Neural cell (in vitro differentiated cells): ENCODE measurements at regions not wholly inside any gene's neighbourhood (a gene's known extent, or its start where the extent isn't known, plus 50 kb on each side); places are given as distances from the start of the nearest gene placed in this dataset.

Source experiments
- H2AFZ ChIP-seq: fragments of 200-600, 300-800 bp; sonication (generic), shearing (Covaris generic); 2 replicates; pipeline ENCODE4 v1.6.0; 2014; ENCODE audit warnings: low read depth, mild to moderate bottlenecking, antibody characterized with exemption, low read length, moderate library complexity
- H3F3A ChIP-seq: fragments of 200-600 bp; shearing (Covaris generic); 2 replicates; pipeline ENCODE4 v1.6.1; 2016; ENCODE audit warnings: mild to moderate bottlenecking, moderate library complexity, mixed read lengths, antibody characterized with exemption, low read length; ENCODE audit not compliant: insufficient read depth, poor library complexity, severe bottlenecking
- H3K27ac ChIP-seq: fragments of 200-600, 300-800 bp; sonication (generic), shearing (Covaris generic); 2 replicates; pipeline ENCODE4 v1.5.1; 2014; ENCODE audit warnings: mild to moderate bottlenecking, low read length, moderate library complexity
- H3K27me3 ChIP-seq: fragments of 300-800, 200-600 bp; sonication (generic), shearing (Covaris generic); 2 replicates; pipeline ENCODE4 v1.6.0; 2014; ENCODE audit warnings: mild to moderate bottlenecking, low read depth, low read length, moderate library complexity; ENCODE audit not compliant: insufficient read depth
- H3K36me3 ChIP-seq: fragments of 300-800, 200-600 bp; sonication (generic), shearing (Covaris generic); 2 replicates; pipeline ENCODE4 v1.5.1; 2014; ENCODE audit warnings: mild to moderate bottlenecking, antibody characterized with exemption, low read length, moderate library complexity; ENCODE audit not compliant: insufficient read depth
- H3K4me2 ChIP-seq: fragments of 300-800, 200-600 bp; sonication (generic), shearing (Covaris generic); 2 replicates; pipeline ENCODE4 v1.6.0; 2014; ENCODE audit warnings: mild to moderate bottlenecking, low read length
- H3K4me3 ChIP-seq: fragments of 300-800, 200-600 bp; sonication (generic), shearing (Covaris generic); 2 replicates; pipeline ENCODE4 v1.5.1; 2014; ENCODE audit warnings: mild to moderate bottlenecking, low read length, moderate library complexity
- H3K79me2 ChIP-seq: fragments of 200-600 bp; shearing (Covaris generic); replicated peaks from 2 replicates; pipeline ENCODE4 v1.6.0; 2014; ENCODE audit warnings: mild to moderate bottlenecking, low read length, moderate library complexity; ENCODE audit not compliant: insufficient read depth
- H3K9ac ChIP-seq: fragments of 300-800, 200-600 bp; sonication (generic), shearing (Covaris generic); 2 replicates; pipeline ENCODE4 v1.6.1; 2016; ENCODE audit warnings: mild to moderate bottlenecking, low read length, mixed read lengths
- H3K9me2 ChIP-seq: fragments of 200-600 bp; shearing (Covaris generic); 2 replicates; pipeline ENCODE4 v1.6.1; 2016; ENCODE audit warnings: mild to moderate bottlenecking, low read length, mixed read lengths; ENCODE audit not compliant: insufficient read depth
- H3K9me3 ChIP-seq: fragments of 200-600, 300-800 bp; sonication (generic), shearing (Covaris generic); 2 replicates; pipeline ENCODE4 v1.6.1; 2016; ENCODE audit warnings: mild to moderate bottlenecking, mixed run types, low read length, moderate library complexity, mixed read lengths
- H4K20me1 ChIP-seq: fragments of 200-600 bp; shearing (Covaris generic); 2 replicates; pipeline ENCODE4 v1.6.1; 2016; ENCODE audit warnings: mild to moderate bottlenecking, mixed run types; ENCODE audit not compliant: insufficient read depth
- EP300 ChIP-seq: fragments of 450-650 bp; conservative IDR thresholded peaks from 2 replicates; pipeline ENCODE4 v1.6.1; 2014; ENCODE audit warnings: antibody characterized with exemption, mild to moderate bottlenecking, moderate library complexity; ENCODE audit not compliant: poor library complexity, severe bottlenecking
- EZH2 ChIP-seq: fragments of 200-600, 300-800 bp; shearing (Covaris generic), sonication (generic); IDR thresholded peaks from 2 replicates; pipeline ENCODE4 v1.6.1; 2014; ENCODE audit warnings: antibody characterized with exemption, low read length, borderline replicate concordance, mild to moderate bottlenecking; ENCODE audit not compliant: insufficient read depth, poor library complexity, severe bottlenecking
- MXI1 ChIP-seq: fragments of 450-650 bp; conservative IDR thresholded peaks from 2 replicates; pipeline ENCODE4 v1.6.1; 2014; ENCODE audit warnings: antibody characterized with exemption, mild to moderate bottlenecking; ENCODE audit not compliant: poor library complexity, severe bottlenecking
- POLR2AphosphoS5 ChIP-seq: IDR thresholded peaks from 2 replicates; pipeline ENCODE4 v1.6.1; 2012
- RAD21 ChIP-seq: fragments of 450-650 bp; conservative IDR thresholded peaks from 2 replicates; pipeline ENCODE4 v1.6.1; 2014; ENCODE audit warnings: antibody characterized with exemption, mild to moderate bottlenecking, moderate library complexity
- SMC3 ChIP-seq: fragments of 450-650 bp; conservative IDR thresholded peaks from 2 replicates; pipeline ENCODE4 v1.6.1; 2014; ENCODE audit warnings: antibody characterized with exemption, mild to moderate bottlenecking, moderate library complexity; ENCODE audit not compliant: poor library complexity
- TAF1 ChIP-seq: IDR thresholded peaks from 2 replicates; pipeline ENCODE4 v1.6.1; 2012; ENCODE audit warnings: low read depth
- TF ChIP-seq, protein P1 (sequence below): fragments of 450-650 bp; IDR thresholded peaks from 2 replicates; pipeline ENCODE4 v1.5.1; 2014; ENCODE audit warnings: antibody characterized with exemption, mild to moderate bottlenecking, moderate library complexity; ENCODE audit not compliant: poor library complexity, severe bottlenecking
- TF ChIP-seq, protein P2 (sequence below): IDR thresholded peaks from 2 replicates; pipeline ENCODE4 v1.6.1; 2012; ENCODE audit warnings: borderline replicate concordance

DNA sequence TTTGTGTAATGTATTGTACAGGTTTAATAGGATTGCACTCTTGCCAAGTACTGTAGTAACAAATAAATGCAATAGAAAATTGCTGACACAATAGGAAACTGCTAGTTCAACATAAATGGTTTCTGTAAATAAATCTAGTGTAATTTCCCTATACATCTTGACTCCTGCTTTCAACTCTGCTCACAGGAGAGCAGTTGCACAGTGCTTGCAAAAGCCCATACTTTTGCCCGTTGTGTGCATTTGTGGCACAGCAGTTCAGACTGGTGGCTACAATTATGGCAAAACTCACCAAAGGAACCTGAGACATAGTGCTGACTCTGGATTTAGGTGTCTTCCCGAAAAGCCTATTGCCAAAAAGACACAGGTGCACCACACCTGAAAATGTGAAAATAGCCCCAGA lies 953.3 kb upstream of the SLC35B3 start:
- Histone ChIP-seq H3K9me2 (no peaks in the 10 kb centered on the region), H3K79me2 (no peaks in the 10 kb centered on the region), H3K27me3 (no peaks in the 10 kb centered on the region), H3K36me3 (no peaks in the 10 kb centered on the region), H3K27ac (no peak overlapping the region), H3K9ac (no peak overlapping the region), H4K20me1 (no peaks in the 10 kb centered on the region), H3K4me3 (no peak overlapping the region), H2AFZ (no peak overlapping the region), H3K9me3 (no peaks in the 10 kb centered on the region), H3K4me2 (no peak overlapping the region), H3F3A (no peaks in the 10 kb centered on the region)
- no peak for TF ChIP-seq RAD21
- TF ChIP-seq POLR2AphosphoS5 = no peak

DNA sequence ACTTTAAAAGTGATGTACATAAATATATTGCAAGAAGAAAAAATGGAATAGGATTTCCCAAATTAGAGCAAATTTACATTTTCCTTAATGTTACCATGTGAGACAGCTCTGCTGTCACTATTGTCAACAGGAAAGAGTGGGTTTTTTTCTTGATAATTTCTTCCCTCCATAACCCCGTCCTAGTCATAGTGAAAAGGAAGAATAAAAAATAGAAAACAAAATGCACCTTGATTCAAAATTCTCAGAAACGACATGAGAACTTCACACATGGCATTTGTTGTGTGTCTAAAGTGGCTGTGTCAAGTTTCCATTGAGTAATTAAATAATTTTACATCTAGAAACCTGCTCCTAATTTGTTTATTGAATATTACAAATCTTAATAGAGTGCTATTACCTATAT lies 945.2 kb upstream of the SLC35B3 start:
- no peak overlapping the region for H3K4me3 ChIP-seq
- no peaks in the 10 kb centered on the region for H3K9me2 ChIP-seq
- TF ChIP-seq EZH2 = no peak
- TF ChIP-seq, protein P1, sequence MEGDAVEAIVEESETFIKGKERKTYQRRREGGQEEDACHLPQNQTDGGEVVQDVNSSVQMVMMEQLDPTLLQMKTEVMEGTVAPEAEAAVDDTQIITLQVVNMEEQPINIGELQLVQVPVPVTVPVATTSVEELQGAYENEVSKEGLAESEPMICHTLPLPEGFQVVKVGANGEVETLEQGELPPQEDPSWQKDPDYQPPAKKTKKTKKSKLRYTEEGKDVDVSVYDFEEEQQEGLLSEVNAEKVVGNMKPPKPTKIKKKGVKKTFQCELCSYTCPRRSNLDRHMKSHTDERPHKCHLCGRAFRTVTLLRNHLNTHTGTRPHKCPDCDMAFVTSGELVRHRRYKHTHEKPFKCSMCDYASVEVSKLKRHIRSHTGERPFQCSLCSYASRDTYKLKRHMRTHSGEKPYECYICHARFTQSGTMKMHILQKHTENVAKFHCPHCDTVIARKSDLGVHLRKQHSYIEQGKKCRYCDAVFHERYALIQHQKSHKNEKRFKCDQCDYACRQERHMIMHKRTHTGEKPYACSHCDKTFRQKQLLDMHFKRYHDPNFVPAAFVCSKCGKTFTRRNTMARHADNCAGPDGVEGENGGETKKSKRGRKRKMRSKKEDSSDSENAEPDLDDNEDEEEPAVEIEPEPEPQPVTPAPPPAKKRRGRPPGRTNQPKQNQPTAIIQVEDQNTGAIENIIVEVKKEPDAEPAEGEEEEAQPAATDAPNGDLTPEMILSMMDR = no peak
- TF ChIP-seq MXI1 = no peak
- TF ChIP-seq, protein P2, sequence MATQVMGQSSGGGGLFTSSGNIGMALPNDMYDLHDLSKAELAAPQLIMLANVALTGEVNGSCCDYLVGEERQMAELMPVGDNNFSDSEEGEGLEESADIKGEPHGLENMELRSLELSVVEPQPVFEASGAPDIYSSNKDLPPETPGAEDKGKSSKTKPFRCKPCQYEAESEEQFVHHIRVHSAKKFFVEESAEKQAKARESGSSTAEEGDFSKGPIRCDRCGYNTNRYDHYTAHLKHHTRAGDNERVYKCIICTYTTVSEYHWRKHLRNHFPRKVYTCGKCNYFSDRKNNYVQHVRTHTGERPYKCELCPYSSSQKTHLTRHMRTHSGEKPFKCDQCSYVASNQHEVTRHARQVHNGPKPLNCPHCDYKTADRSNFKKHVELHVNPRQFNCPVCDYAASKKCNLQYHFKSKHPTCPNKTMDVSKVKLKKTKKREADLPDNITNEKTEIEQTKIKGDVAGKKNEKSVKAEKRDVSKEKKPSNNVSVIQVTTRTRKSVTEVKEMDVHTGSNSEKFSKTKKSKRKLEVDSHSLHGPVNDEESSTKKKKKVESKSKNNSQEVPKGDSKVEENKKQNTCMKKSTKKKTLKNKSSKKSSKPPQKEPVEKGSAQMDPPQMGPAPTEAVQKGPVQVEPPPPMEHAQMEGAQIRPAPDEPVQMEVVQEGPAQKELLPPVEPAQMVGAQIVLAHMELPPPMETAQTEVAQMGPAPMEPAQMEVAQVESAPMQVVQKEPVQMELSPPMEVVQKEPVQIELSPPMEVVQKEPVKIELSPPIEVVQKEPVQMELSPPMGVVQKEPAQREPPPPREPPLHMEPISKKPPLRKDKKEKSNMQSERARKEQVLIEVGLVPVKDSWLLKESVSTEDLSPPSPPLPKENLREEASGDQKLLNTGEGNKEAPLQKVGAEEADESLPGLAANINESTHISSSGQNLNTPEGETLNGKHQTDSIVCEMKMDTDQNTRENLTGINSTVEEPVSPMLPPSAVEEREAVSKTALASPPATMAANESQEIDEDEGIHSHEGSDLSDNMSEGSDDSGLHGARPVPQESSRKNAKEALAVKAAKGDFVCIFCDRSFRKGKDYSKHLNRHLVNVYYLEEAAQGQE = no peak
- TF ChIP-seq RAD21 = no peak
- no peak for TF ChIP-seq SMC3
- no peak for TF ChIP-seq TAF1
- H4K20me1 ChIP-seq = no peaks in the 10 kb centered on the region
- no peak overlapping the region for H2AFZ ChIP-seq
- H3K27me3 ChIP-seq = no peaks in the 10 kb centered on the region
- H3K9me3 ChIP-seq = no peaks in the 10 kb centered on the region
- no peaks in the 10 kb centered on the region for H3F3A ChIP-seq
- H3K27ac ChIP-seq = no peak overlapping the region
- no peaks in the 10 kb centered on the region for H3K36me3 ChIP-seq
- no peak overlapping the region for H3K9ac ChIP-seq
- no peaks in the 10 kb centered on the region for H3K79me2 ChIP-seq
- no peak overlapping the region for H3K4me2 ChIP-seq

DNA sequence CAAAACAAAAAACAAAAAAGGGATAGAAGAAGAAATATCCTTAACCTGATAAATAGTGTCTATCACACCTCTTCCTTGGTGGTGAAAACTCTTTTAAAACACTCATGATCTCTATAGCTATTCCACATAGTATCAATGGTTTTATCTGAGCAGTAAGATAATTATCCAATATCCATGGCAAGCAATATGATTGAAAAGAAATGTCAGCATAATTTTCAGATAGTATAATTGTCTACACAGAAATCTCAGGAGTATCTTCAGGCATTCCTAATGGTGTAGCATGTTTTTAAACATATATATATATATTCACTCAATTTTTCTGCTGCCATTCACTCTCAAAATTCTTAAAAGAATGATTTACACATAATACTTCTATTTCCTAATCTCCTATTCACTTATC lies 938.0 kb upstream of the SLC35B3 start:
- H3K9ac ChIP-seq = no peak overlapping the region
- H2AFZ ChIP-seq = no peak overlapping the region
- no peaks in the 10 kb centered on the region for H3K79me2 ChIP-seq
- no peaks in the 10 kb centered on the region for H3F3A ChIP-seq
- TF ChIP-seq MXI1 (no peak), RAD21 (no peak), EP300 (no peak), EZH2 (no peak), SMC3 (no peak), TAF1 (no peak), POLR2AphosphoS5 (no peak)
- TF ChIP-seq, protein P2 = no peak
- TF ChIP-seq, protein P1 = no peak
- H3K4me3 ChIP-seq = no peak overlapping the region
- H3K4me2 ChIP-seq = no peak overlapping the region
- no peaks in the 10 kb centered on the region for H3K9me2 ChIP-seq
- no peaks in the 10 kb centered on the region for H3K9me3 ChIP-seq
- no peaks in the 10 kb centered on the region for H4K20me1 ChIP-seq
- H3K36me3 ChIP-seq = no peaks in the 10 kb centered on the region
- no peaks in the 10 kb centered on the region for H3K27me3 ChIP-seq
- H3K27ac ChIP-seq = no peak overlapping the region
